H9 (cell line): ENCODE measurements at regions not wholly inside any gene's neighbourhood (a gene's known extent, or its start where the extent isn't known, plus 50 kb on each side); places are given as distances from the start of the nearest gene placed in this dataset.

ENCODE experiments used
- DNase-seq: peaks from one replicate; pipeline ENCODE4 v3.0.0-alpha.2; 2017
- H2AFZ ChIP-seq: one replicate; pipeline ENCODE4 v1.6.1; 2013; ENCODE audit warnings: mild to moderate bottlenecking, low read length, control low read depth, moderate library complexity
- H2AK5ac ChIP-seq: 2 replicates; pipeline ENCODE4 v1.6.1; 2013; ENCODE audit warnings: low read length, control low read depth, mixed read lengths; ENCODE audit not compliant: insufficient read length
- H2BK120ac ChIP-seq: one replicate; pipeline ENCODE4 v1.6.1; 2013; ENCODE audit warnings: low read depth, mild to moderate bottlenecking, low read length, control low read depth, inconsistent platforms; ENCODE audit not compliant: poor library complexity, severe bottlenecking
- H2BK12ac ChIP-seq: 2 replicates; pipeline ENCODE4 v1.6.1; 2013; ENCODE audit warnings: low read length, control low read depth, mixed read lengths, low read depth; ENCODE audit not compliant: insufficient read length
- H2BK15ac ChIP-seq: 2 replicates; pipeline ENCODE4 v1.6.1; 2013; ENCODE audit warnings: low read depth, low read length, control low read depth
- H2BK20ac ChIP-seq: one replicate; pipeline ENCODE4 v1.6.1; 2013; ENCODE audit warnings: low read depth, mild to moderate bottlenecking, low read length, control low read depth, inconsistent platforms; ENCODE audit not compliant: poor library complexity, severe bottlenecking
- H2BK5ac ChIP-seq: 2 replicates; pipeline ENCODE4 v1.6.1; 2013; ENCODE audit warnings: low read length, control low read depth, mixed read lengths; ENCODE audit not compliant: insufficient read length
- H3K14ac ChIP-seq: 2 replicates; pipeline ENCODE4 v1.6.1; 2013; ENCODE audit warnings: low read length, control low read depth; ENCODE audit not compliant: insufficient read depth
- H3K18ac ChIP-seq: 2 replicates; pipeline ENCODE4 v1.6.1; 2013; ENCODE audit warnings: low read depth, mild to moderate bottlenecking, mixed read lengths, low read length, control low read depth; ENCODE audit not compliant: insufficient read length
- H3K23ac ChIP-seq: 2 replicates; pipeline ENCODE4 v1.6.1; 2013; ENCODE audit warnings: low read length, control low read depth, mixed read lengths, low read depth; ENCODE audit not compliant: insufficient read length
- H3K23me2 ChIP-seq: 2 replicates; pipeline ENCODE4 v1.6.1; 2013; ENCODE audit warnings: low read depth, mild to moderate bottlenecking, mixed read lengths, low read length, control low read depth; ENCODE audit not compliant: insufficient read length, poor library complexity, severe bottlenecking
- H3K27ac ChIP-seq: 2 replicates; pipeline ENCODE4 v1.5.1; 2013; ENCODE audit warnings: low read length, control low read depth, mixed read lengths, low read depth; ENCODE audit not compliant: insufficient read length
- H3K27me3 ChIP-seq: 2 replicates; pipeline ENCODE4 v1.6.1; 2013; ENCODE audit warnings: low read length, control low read depth, inconsistent platforms; ENCODE audit not compliant: insufficient read depth
- H3K4ac ChIP-seq: 2 replicates; pipeline ENCODE4 v1.6.1; 2013; ENCODE audit warnings: low read depth, mild to moderate bottlenecking, control low read depth, inconsistent platforms, low read length, moderate library complexity
- H3K4me1 ChIP-seq: 2 replicates; pipeline ENCODE4 v1.6.1; 2013; ENCODE audit warnings: low read length, control low read depth, inconsistent platforms; ENCODE audit not compliant: insufficient read depth
- H3K4me2 ChIP-seq: 2 replicates; pipeline ENCODE4 v1.6.1; 2013; ENCODE audit warnings: low read length, control low read depth, mixed read lengths; ENCODE audit not compliant: insufficient read length, insufficient read depth
- H3K56ac ChIP-seq: 2 replicates; pipeline ENCODE4 v1.6.1; 2013; ENCODE audit warnings: low read depth, mild to moderate bottlenecking, mixed read lengths, low read length, control low read depth; ENCODE audit not compliant: insufficient read length
- H3K79me1 ChIP-seq: 2 replicates; pipeline ENCODE4 v1.6.1; 2013; ENCODE audit warnings: low read depth, mild to moderate bottlenecking, moderate library complexity, low read length, control low read depth, inconsistent platforms; ENCODE audit not compliant: insufficient read depth, poor library complexity, severe bottlenecking
- H3K79me2 ChIP-seq: 2 replicates; pipeline ENCODE4 v1.6.1; 2013; ENCODE audit warnings: low read length, control low read depth, inconsistent platforms; ENCODE audit not compliant: insufficient read depth
- H3K9ac ChIP-seq: 2 replicates; pipeline ENCODE4 v1.6.1; 2013; ENCODE audit warnings: low read length, control low read depth, mixed read lengths; ENCODE audit not compliant: insufficient read length; ENCODE audit errors: extremely low read depth
- H3K9me3 ChIP-seq: one replicate; pipeline ENCODE4 v1.6.1; 2013; ENCODE audit warnings: low read depth, low read length, inconsistent platforms; ENCODE audit not compliant: control insufficient read depth
- H3T11ph ChIP-seq: one replicate; pipeline ENCODE4 v1.6.1; 2013; ENCODE audit warnings: mild to moderate bottlenecking, low read length, control low read depth, inconsistent platforms
- H4K20me1 ChIP-seq: one replicate; pipeline ENCODE4 v1.6.1; 2013; ENCODE audit not compliant: control insufficient read depth, insufficient read length, insufficient read depth
- H4K5ac ChIP-seq: 2 replicates; pipeline ENCODE4 v1.6.1; 2013; ENCODE audit warnings: low read depth, mild to moderate bottlenecking, mixed read lengths, low read length, control low read depth; ENCODE audit not compliant: insufficient read length
- H4K8ac ChIP-seq: replicated peaks from 2 replicates; pipeline ENCODE4 v1.6.1; 2013; ENCODE audit warnings: low read length, control low read depth, mixed read lengths, low read depth; ENCODE audit not compliant: insufficient read length
- H4K91ac ChIP-seq: 2 replicates; pipeline ENCODE4 v1.6.1; 2013; ENCODE audit warnings: low read depth, mild to moderate bottlenecking, moderate library complexity, mixed read lengths, low read length, control low read depth; ENCODE audit not compliant: insufficient read length
- H3K27ac Mint-ChIP-seq, 3 experiments: 2 replicates in 2 of 3; 3 replicates in 1 of 3; pipeline ENCODE4 v1.8.0; 2020 to 2021; ENCODE audit warnings: mixed read lengths in 3 of 3, mild to moderate bottlenecking in 1 of 3, moderate library complexity in 1 of 3
- H3K27me3 Mint-ChIP-seq: 2 replicates; pipeline ENCODE4 v1.8.0; 2021; ENCODE audit warnings: low read depth, mild to moderate bottlenecking, moderate library complexity, mixed read lengths
- H3K36me3 Mint-ChIP-seq, 3 experiments: 2 replicates in 2 of 3; 3 replicates in 1 of 3; pipeline ENCODE4 v1.8.0; 2020 to 2021; ENCODE audit warnings: low read depth in 3 of 3, mixed read lengths in 3 of 3; ENCODE audit not compliant: insufficient read depth in 1 of 3
- H3K4me1 Mint-ChIP-seq, 2 experiments: 2 replicates each; pipeline ENCODE4 v1.8.0; 2020; ENCODE audit warnings: mixed read lengths in 2 of 2
- H3K4me3 Mint-ChIP-seq, 2 experiments: 2 replicates in 1 of 2; 3 replicates in 1 of 2; pipeline ENCODE4 v1.8.0; 2020 to 2021; ENCODE audit warnings: mild to moderate bottlenecking in 2 of 2, mixed read lengths in 2 of 2, moderate library complexity in 1 of 2
- H3K9me3 Mint-ChIP-seq, 2 experiments: 2 replicates in 1 of 2; 3 replicates in 1 of 2; pipeline ENCODE4 v1.8.0; 2020; ENCODE audit warnings: mild to moderate bottlenecking in 2 of 2, mixed read lengths in 2 of 2, moderate library complexity in 1 of 2
- CTCF ChIP-seq: fragments of 200-600 bp; sonication (generic); conservative IDR thresholded peaks from 3 replicates; pipeline ENCODE4 v1.8.0; 2021; ENCODE audit warnings: antibody characterized with exemption, mild to moderate bottlenecking
- WGBS: extraction: QIAGEN DNeasy Blood & Tissue Kit; methylation state at CpG from one replicate; pipeline ENCODE4 v1.1.7; 2013; ENCODE audit warnings: missing lambda C conversion rate, low lambda C conversion rate, mixed read lengths; ENCODE audit not compliant: insufficient read length; ENCODE audit errors: extremely low coverage; 5-methylcytosine and 5-hydroxymethylcytosine counted together

GRCh38 chr14:42572032-42572431 is 965.4 kb downstream of the LRFN5 start:
- no peaks in the 10 kb centered on the region for H3K79me2 ChIP-seq
- no peaks in the 10 kb centered on the region for H3K4me1 Mint-ChIP-seq
- no peak overlapping the region for H2BK120ac ChIP-seq
- H3K79me1 ChIP-seq = no peaks in the 10 kb centered on the region
- no peak overlapping the region for H3K27ac Mint-ChIP-seq
- H3K27me3 ChIP-seq = no peaks in the 10 kb centered on the region
- H3T11ph ChIP-seq = no peak overlapping the region
- H2AK5ac ChIP-seq = no peak overlapping the region
- H3K4me1 ChIP-seq = no peaks in the 10 kb centered on the region
- H3K23me2 ChIP-seq = no peaks in the 10 kb centered on the region
- H2BK5ac ChIP-seq = no peak overlapping the region
- no peak overlapping the region for H2BK20ac ChIP-seq
- H3K14ac ChIP-seq = no peak overlapping the region
- no peak overlapping the region for H2BK12ac ChIP-seq
- no peaks in the 10 kb centered on the region for H4K20me1 ChIP-seq
- no peak overlapping the region for H4K8ac ChIP-seq
- no peak overlapping the region for H3K9ac ChIP-seq
- no CpG with 5 or more reads among the region's 2 CpGs for WGBS
- no peaks in the 10 kb centered on the region for H3K27me3 Mint-ChIP-seq
- no peak overlapping the region for H3K4me2 ChIP-seq
- no peak overlapping the region for H2AFZ ChIP-seq
- H4K5ac ChIP-seq = no peak overlapping the region
- DNase-seq = no peak
- H2BK15ac ChIP-seq = no peak overlapping the region
- H3K9me3 Mint-ChIP-seq = peaks cover 39 to 49% of the 10 kb centered on the region in 2 experiments
- peaks cover 7% of the 10 kb centered on the region for H3K9me3 ChIP-seq
- no peak overlapping the region for H3K18ac ChIP-seq
- no peak overlapping the region for H3K4ac ChIP-seq
- no peak overlapping the region for H3K27ac ChIP-seq
- H3K23ac ChIP-seq = no peak overlapping the region
- H3K56ac ChIP-seq = no peak overlapping the region
- H4K91ac ChIP-seq = no peak overlapping the region
- H3K36me3 Mint-ChIP-seq = peaks cover 13 to 50% (median 17%) of the 10 kb centered on the region in 3 experiments
- TF ChIP-seq CTCF = peak; percentile 14; the same call in 1 of the 3 replicates
- H3K4me3 Mint-ChIP-seq = no peak overlapping the region
